GM12891 (cell line): ENCODE measurements at regions not wholly inside any gene's neighbourhood (a gene's known extent, or its start where the extent isn't known, plus 50 kb on each side); places are given as distances from the start of the nearest gene placed in this dataset.

ENCODE experiments used
- POLR2A ChIP-seq: IDR thresholded peaks from 2 replicates; pipeline ENCODE4 v1.6.1; 2011; ENCODE audit warnings: low read depth, low read length, control low read depth
- POLR2AphosphoS5 ChIP-seq: IDR thresholded peaks from 2 replicates; pipeline ENCODE4 v1.6.1; 2011; ENCODE audit warnings: low read depth, low read length, control low read depth
- SPI1 ChIP-seq: IDR thresholded peaks from 2 replicates; pipeline ENCODE4 v1.6.1; 2011; ENCODE audit warnings: low read depth, low read length, control low read depth
- TAF1 ChIP-seq: IDR thresholded peaks from 2 replicates; pipeline ENCODE4 v1.6.1; 2011; ENCODE audit warnings: low read depth, low read length, control low read depth

GRCh38 chr6:139642346-139642745 lies 267.9 kb upstream of the CITED2 start:
- TF ChIP-seq POLR2A (no peak), TAF1 (no peak), POLR2AphosphoS5 (no peak), SPI1 (no peak)
